Panc1 (cell line): ENCODE measurements at regions not wholly inside any gene's neighbourhood (a gene's known extent, or its start where the extent isn't known, plus 50 kb on each side); places are given as distances from the start of the nearest gene placed in this dataset.

ENCODE experiments used
- ATAC-seq: fragments of 200-7000 bp; cut with Tn5 transposase; 2 replicates; pipeline ENCODE4 v1.9.1; 2020; ENCODE audit warnings: mild to moderate bottlenecking, moderate library complexity
- BruUV-seq: library from RNA; stranded (reverse); fragments of 400-500 nt; replicated peaks from 2 replicates; lab custom pipeline; 2021; lab: Mats Ljungman, UMichigan
- CTCF ChIA-PET: fragments of 300-600 bp; sonication (Branson Sonifier 250); formaldehyde crosslinking; loops from one replicate; lab custom pipeline; 2022; ENCODE audit warnings: antibody characterized with exemption; lab: Charles Lee
- POLR2A ChIA-PET: fragments of 300-600 bp; sonication (Branson Sonifier 250); formaldehyde crosslinking; loops from one replicate; lab custom pipeline; 2022; ENCODE audit warnings: antibody characterized with exemption; lab: Charles Lee
- DNase-seq: peaks from one replicate; pipeline ENCODE4 v3.0.0-alpha.2; 2010; ENCODE audit warnings: low read depth, low spot score
- H3K27ac ChIP-seq: 2 replicates; pipeline ENCODE4 v1.5.1; 2011; ENCODE audit warnings: mild to moderate bottlenecking, low read length, inconsistent platforms
- H3K27me3 ChIP-seq: fragments of 200-500 bp; sonication (Bioruptor generic); 2 replicates; pipeline ENCODE4 v1.6.0; 2014; ENCODE audit warnings: low read length, inconsistent platforms; ENCODE audit not compliant: control insufficient read depth, insufficient read depth
- H3K36me3 ChIP-seq: fragments of 200-500 bp; sonication (Bioruptor generic); 2 replicates; pipeline ENCODE4 v1.5.1; 2014; ENCODE audit warnings: inconsistent platforms, mild to moderate bottlenecking, low read length, moderate library complexity; ENCODE audit not compliant: control insufficient read depth, insufficient read depth
- H3K4me1 ChIP-seq: 2 replicates; pipeline ENCODE4 v1.5.1; 2011; ENCODE audit warnings: inconsistent platforms, mild to moderate bottlenecking, low read length, moderate library complexity; ENCODE audit not compliant: control insufficient read depth, insufficient read depth
- H3K4me3 ChIP-seq, 2 experiments: 2 replicates each; pipeline ENCODE4 v1.5.1; 2011 to 2012; ENCODE audit warnings: low read depth in 2 of 2, low read length in 2 of 2, mild to moderate bottlenecking in 2 of 2, inconsistent platforms in 1 of 2, moderate library complexity in 1 of 2
- H3K9me3 ChIP-seq: fragments of 200-500 bp; sonication (Bioruptor generic); 2 replicates; pipeline ENCODE4 v1.5.1; 2014; ENCODE audit warnings: low read depth, mild to moderate bottlenecking, inconsistent platforms, low read length, moderate library complexity; ENCODE audit not compliant: control insufficient read depth, insufficient read depth
- CTCF ChIP-seq: fragments of 450-650 bp; IDR thresholded peaks from 2 replicates; pipeline ENCODE4 v1.5.1; 2017; ENCODE audit warnings: mild to moderate bottlenecking
- POLR2AphosphoS5 ChIP-seq: IDR thresholded peaks from 2 replicates; pipeline ENCODE4 v1.6.1; 2012; ENCODE audit warnings: mild to moderate bottlenecking, low read depth, low read length, moderate library complexity
- REST ChIP-seq, 2 experiments: IDR thresholded peaks; 2 replicates each; pipeline ENCODE4 v1.6.1; 2011 to 2012; ENCODE audit warnings: low read depth in 2 of 2, control low read depth in 1 of 2, low read length in 1 of 2, mild to moderate bottlenecking in 1 of 2, moderate library complexity in 1 of 2; ENCODE audit not compliant: insufficient read depth in 1 of 2
- SIN3A ChIP-seq: IDR thresholded peaks from 2 replicates; pipeline ENCODE4 v1.6.1; 2012; ENCODE audit warnings: low read depth, mild to moderate bottlenecking, low read length, moderate library complexity, borderline replicate concordance; ENCODE audit not compliant: insufficient read depth
- TCF7L2 ChIP-seq: IDR thresholded peaks from 2 replicates; pipeline ENCODE4 v1.6.1; 2011; ENCODE audit warnings: mild to moderate bottlenecking, low read depth, low read length, inconsistent platforms
- in situ Hi-C: cut with HindIII; loops from 2 replicates; pipeline ENCODE4 v1.10.0; 2016; ENCODE audit warnings: low sequenced_read_pairs, low pct_unique_long_range_greater_than_20kb
- intact Hi-C: fragments of 100-400 bp; cut with micrococcal nuclease; formaldehyde crosslinking; loops from one replicate; pipeline ENCODE4 v1.10.0; 2022; ENCODE audit not compliant: unreplicated experiment

GRCh38 chr5:120160124-120160895, 303.8 kb upstream of the PRR16 start:
- no peak overlapping the region for H3K4me3 ChIP-seq
- BruUV-seq, result no TSS peak
- DNase-seq (no peak), ATAC-seq (no peak)
- no peak for TF ChIP-seq REST (IDR thresholded peaks at IDR 0.05; ENCODE audit: insufficient read depth in 1 of 2, low read depth in 2 of 2, low read length in 1 of 2)
- no peak for TF ChIP-seq CTCF
- TF ChIP-seq TCF7L2, result no peak
- no peak for TF ChIP-seq POLR2AphosphoS5
- TF ChIP-seq SIN3A, result no peak
- H3K9me3 ChIP-seq, result no peaks in the 10 kb centered on the region
- ChIA-PET POLR2A (no interaction called here), CTCF (no interaction called here)
- intact Hi-C loops (no loop called here), in situ Hi-C loops (no loop called here)
- no peak overlapping the region for H3K27ac ChIP-seq
- no peaks in the 10 kb centered on the region for H3K36me3 ChIP-seq
- no peaks in the 10 kb centered on the region for H3K4me1 ChIP-seq
- no peaks in the 10 kb centered on the region for H3K27me3 ChIP-seq

GRCh38 chr5:120162321-120162720, 301.8 kb upstream of the PRR16 start:
- H3K4me1 ChIP-seq, result no peaks in the 10 kb centered on the region
- TF ChIP-seq POLR2AphosphoS5 (no peak), TCF7L2 (no peak), SIN3A (no peak), REST (IDR thresholded peaks at IDR 0.05; ENCODE audit: insufficient read depth in 1 of 2, low read depth in 2 of 2, low read length in 1 of 2) (no peak), CTCF (no peak)
- no TSS peak for BruUV-seq
- in situ Hi-C loops (no loop called here), intact Hi-C loops (no loop called here)
- no peaks in the 10 kb centered on the region for H3K9me3 ChIP-seq
- no peak for ATAC-seq
- no peak for DNase-seq
- ChIA-PET CTCF (no interaction called here), POLR2A (no interaction called here)
- no peaks in the 10 kb centered on the region for H3K27me3 ChIP-seq
- no peaks in the 10 kb centered on the region for H3K36me3 ChIP-seq
- no peak overlapping the region for H3K4me3 ChIP-seq
- H3K27ac ChIP-seq, result no peak overlapping the region
